Activated B cell treated with CpG ODN at 0.5 μM for 24 hours (primary cell): ENCODE measurements at regions not wholly inside any gene's neighbourhood (a gene's known extent, or its start where the extent isn't known, plus 50 kb on each side); places are given as distances from the start of the nearest gene placed in this dataset.

Source experiments
- ATAC-seq: fragments of 200-7000 bp; cut with Tn5 transposase; one replicate; pipeline ENCODE4 v1.10.0; 2021; ENCODE audit warnings: low read depth, mild to moderate bottlenecking, moderate library complexity
- CTCF ChIA-PET: fragments of 350-600 bp; sonication (Branson Sonifier 250); formaldehyde crosslinking; loops from one replicate; lab custom pipeline; 2021; ENCODE audit warnings: antibody characterized with exemption; lab: Charles Lee
- POLR2A ChIA-PET: fragments of 350-600 bp; sonication (Branson Sonifier 250); formaldehyde crosslinking; loops from one replicate; lab custom pipeline; 2021; ENCODE audit warnings: antibody characterized with exemption; lab: Charles Lee
- DNase-seq: peaks from one replicate; pipeline ENCODE4 v3.0.0; 2022
- H3K27ac Mint-ChIP-seq: one replicate; pipeline ENCODE4 v1.8.0; 2020; ENCODE audit warnings: mixed read lengths
- H3K27me3 Mint-ChIP-seq: one replicate; pipeline ENCODE4 v1.8.0; 2021; ENCODE audit warnings: mixed read lengths
- H3K36me3 Mint-ChIP-seq: one replicate; pipeline ENCODE4 v1.8.0; 2021; ENCODE audit warnings: low read depth, mixed read lengths
- H3K4me1 Mint-ChIP-seq: one replicate; pipeline ENCODE4 v1.8.0; 2021; ENCODE audit warnings: mixed read lengths
- H3K4me3 Mint-ChIP-seq: one replicate; pipeline ENCODE4 v1.8.0; 2020; ENCODE audit warnings: mild to moderate bottlenecking, mixed read lengths
- H3K9me3 Mint-ChIP-seq: one replicate; pipeline ENCODE4 v1.8.0; 2020; ENCODE audit warnings: mixed read lengths
- intact Hi-C: fragments of 100-400 bp; cut with micrococcal nuclease; formaldehyde crosslinking; loops from one replicate; pipeline ENCODE4 v1.15.1; 2024
- TF ChIP-seq, protein P1 (sequence below): fragments of 200-600 bp; IDR thresholded peaks from one replicate; pipeline ENCODE4 v1.8.0; 2022; ENCODE audit warnings: antibody characterized with exemption, mild to moderate bottlenecking

DNA sequence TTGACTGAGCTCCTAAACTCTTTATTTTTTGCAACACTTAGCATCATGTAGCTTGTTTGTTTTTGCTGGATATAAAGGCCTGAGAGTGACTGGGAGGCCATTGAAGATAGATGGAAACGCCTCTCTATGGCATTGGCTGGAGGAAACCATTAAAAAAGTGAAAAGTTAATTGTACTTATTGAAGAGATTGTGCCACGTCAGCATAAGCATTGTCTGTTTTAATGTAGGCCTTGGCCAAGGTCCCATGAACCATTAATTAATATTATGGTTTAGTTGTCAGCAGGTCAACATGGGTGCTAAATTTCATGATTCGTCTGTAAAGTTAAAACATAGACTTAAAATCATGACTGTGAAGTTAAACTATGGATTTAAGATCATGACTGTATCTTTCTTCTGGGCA, 178.6 kb downstream of the GATA3 start:
- Mint-ChIP-seq H3K4me3 (no peak overlapping the region), H3K4me1 (no peaks in the 10 kb centered on the region), H3K27ac (no peak overlapping the region), H3K27me3 (no peaks in the 10 kb centered on the region), H3K36me3 (no peaks in the 10 kb centered on the region), H3K9me3 (no peaks in the 10 kb centered on the region)
- TF ChIP-seq, protein P1, sequence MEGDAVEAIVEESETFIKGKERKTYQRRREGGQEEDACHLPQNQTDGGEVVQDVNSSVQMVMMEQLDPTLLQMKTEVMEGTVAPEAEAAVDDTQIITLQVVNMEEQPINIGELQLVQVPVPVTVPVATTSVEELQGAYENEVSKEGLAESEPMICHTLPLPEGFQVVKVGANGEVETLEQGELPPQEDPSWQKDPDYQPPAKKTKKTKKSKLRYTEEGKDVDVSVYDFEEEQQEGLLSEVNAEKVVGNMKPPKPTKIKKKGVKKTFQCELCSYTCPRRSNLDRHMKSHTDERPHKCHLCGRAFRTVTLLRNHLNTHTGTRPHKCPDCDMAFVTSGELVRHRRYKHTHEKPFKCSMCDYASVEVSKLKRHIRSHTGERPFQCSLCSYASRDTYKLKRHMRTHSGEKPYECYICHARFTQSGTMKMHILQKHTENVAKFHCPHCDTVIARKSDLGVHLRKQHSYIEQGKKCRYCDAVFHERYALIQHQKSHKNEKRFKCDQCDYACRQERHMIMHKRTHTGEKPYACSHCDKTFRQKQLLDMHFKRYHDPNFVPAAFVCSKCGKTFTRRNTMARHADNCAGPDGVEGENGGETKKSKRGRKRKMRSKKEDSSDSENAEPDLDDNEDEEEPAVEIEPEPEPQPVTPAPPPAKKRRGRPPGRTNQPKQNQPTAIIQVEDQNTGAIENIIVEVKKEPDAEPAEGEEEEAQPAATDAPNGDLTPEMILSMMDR = no peak
- ChIA-PET CTCF (interaction anchor here (0.7 kb wide), 1 partner anchor 9 kb away, joined by 3 read pairs; no protein-coding TSS in a partner anchor), POLR2A (no interaction called here)
- no peak for ATAC-seq
- intact Hi-C loops = no loop called here
- DNase-seq = no peak

DNA sequence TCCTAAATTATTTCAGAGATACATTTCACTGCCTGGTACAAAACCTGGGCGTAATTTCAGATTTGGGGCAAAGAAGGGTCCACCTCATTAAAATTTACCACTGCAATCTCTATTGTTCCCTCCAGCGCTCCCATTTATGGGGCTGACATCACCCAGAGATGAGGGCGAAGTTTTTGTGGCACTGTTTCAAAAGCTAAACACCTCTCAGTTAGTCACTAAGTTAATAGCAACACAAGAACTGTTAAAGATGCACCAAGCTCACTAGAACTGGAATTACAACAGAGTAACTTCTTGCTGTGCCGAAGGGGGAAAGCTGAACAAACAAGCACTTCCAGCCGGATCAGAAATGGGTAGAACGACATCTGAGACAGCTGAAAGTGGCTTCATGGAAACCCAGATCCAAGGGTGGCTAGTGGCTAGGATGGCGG, 179.4 kb downstream of the GATA3 start:
- Mint-ChIP-seq H3K27ac (no peak overlapping the region), H3K4me3 (no peak overlapping the region), H3K27me3 (no peaks in the 10 kb centered on the region), H3K36me3 (no peaks in the 10 kb centered on the region), H3K9me3 (no peaks in the 10 kb centered on the region), H3K4me1 (no peaks in the 10 kb centered on the region)
- CTCF ChIA-PET = no interaction called here
- intact Hi-C loops = no loop called here
- no peak for ATAC-seq
- no peak for DNase-seq
- POLR2A ChIA-PET = no interaction called here
- TF ChIP-seq, protein P1 = no peak

DNA sequence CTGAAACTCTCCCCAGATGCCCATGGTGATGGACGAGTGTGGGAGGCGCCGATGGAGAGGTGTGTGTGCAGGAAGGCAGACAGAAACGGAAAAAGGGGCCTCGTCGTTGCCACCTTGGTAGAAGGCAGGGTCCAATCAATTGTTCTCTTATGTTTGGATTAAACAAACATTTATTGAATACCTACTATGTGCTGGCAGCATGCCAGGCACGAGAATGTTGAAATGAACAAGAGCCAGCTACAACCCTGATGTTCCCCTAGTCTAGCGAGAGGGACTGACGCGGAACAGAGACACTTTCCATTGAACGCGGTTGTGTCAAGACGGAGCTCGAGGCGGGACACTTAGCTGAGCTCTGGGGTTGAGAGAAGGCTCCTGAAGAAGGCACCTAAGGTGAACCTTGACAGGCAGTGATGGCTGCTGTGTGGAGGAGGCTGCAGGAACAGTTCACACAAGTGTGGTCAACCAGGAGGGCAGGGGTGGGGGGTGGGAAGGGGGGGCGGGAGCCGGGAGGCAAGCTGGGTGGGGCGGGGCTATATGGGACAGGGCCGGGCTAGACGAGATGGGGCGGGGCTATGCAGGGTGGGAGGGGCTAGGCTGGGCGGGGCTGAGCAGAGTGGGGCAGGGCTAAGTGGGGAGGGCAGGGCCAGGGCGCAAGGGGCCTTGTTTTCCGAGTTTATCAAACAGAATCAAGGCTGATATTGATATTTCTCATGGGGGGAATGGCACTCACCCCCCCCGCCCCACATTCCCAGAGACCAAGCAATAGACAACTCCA, 181.0 kb downstream of the GATA3 start:
- TF ChIP-seq, protein P1 = no peak
- POLR2A ChIA-PET = no interaction called here
- DNase-seq = no peak
- Mint-ChIP-seq H3K36me3 (no peaks in the 10 kb centered on the region), H3K27me3 (no peaks in the 10 kb centered on the region), H3K9me3 (no peaks in the 10 kb centered on the region), H3K4me3 (no peak overlapping the region), H3K27ac (no peak overlapping the region), H3K4me1 (no peaks in the 10 kb centered on the region)
- intact Hi-C loops = no loop called here
- CTCF ChIA-PET = no interaction called here
- no peak for ATAC-seq

DNA sequence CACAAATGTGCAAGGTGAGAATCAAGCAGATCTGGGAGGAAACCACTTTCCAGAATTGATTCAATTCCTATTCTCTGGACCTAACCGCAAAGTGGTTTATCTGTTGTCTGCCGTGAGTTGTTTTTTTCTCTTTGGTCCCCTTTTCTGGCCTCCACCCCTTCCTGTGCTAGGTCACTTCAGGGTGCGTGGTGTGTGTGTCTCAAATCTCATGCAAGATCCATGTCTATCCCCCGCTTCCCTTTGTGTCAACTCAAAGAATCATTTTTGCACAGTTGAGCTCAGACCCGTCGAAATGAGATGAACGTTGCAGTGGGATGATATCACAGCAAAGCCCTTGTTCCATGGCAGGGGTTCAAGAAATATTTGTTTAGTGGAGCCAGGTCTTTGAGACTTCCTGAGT, 184.5 kb downstream of the GATA3 start:
- no peaks in the 10 kb centered on the region for H3K36me3 Mint-ChIP-seq
- DNase-seq (no peak), ATAC-seq (no peak)
- H3K9me3 Mint-ChIP-seq = no peaks in the 10 kb centered on the region
- ChIA-PET POLR2A (no interaction called here), CTCF (no interaction called here)
- H3K4me1 Mint-ChIP-seq = no peaks in the 10 kb centered on the region
- no peak overlapping the region for H3K4me3 Mint-ChIP-seq
- intact Hi-C loops = no loop called here
- TF ChIP-seq, protein P1 = no peak
- no peaks in the 10 kb centered on the region for H3K27me3 Mint-ChIP-seq
- no peak overlapping the region for H3K27ac Mint-ChIP-seq

DNA sequence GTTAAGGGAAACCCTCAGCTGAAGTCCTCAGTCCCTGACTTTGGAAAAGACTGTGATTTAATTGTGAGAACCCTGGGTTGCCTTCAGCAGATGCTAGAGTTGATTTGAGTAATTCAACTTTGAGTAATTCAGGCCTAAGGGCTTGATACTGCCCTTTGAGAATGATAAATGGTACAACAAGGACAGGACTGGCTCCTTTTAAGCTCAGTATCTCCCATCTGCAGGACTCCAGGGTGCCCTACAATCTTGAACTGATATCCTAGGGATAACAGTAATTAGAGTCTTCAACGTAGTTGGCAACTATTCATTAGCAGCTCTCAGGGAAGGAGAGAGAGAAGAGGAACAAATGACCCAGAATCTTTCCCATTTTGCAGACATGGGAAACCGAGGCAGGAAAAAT, 186.4 kb downstream of the GATA3 start:
- TF ChIP-seq, protein P1 = no peak
- H3K27me3 Mint-ChIP-seq = no peaks in the 10 kb centered on the region
- ATAC-seq (no peak), DNase-seq (no peak)
- no peak overlapping the region for H3K4me3 Mint-ChIP-seq
- intact Hi-C loops = no loop called here
- no peaks in the 10 kb centered on the region for H3K9me3 Mint-ChIP-seq
- no peaks in the 10 kb centered on the region for H3K36me3 Mint-ChIP-seq
- POLR2A ChIA-PET = no interaction called here
- peaks cover 11% of the 10 kb centered on the region for H3K4me1 Mint-ChIP-seq
- H3K27ac Mint-ChIP-seq = no peak overlapping the region
- CTCF ChIA-PET = no interaction called here
